A673 (cell line): ENCODE measurements at regions not wholly inside any gene's neighbourhood (a gene's known extent, or its start where the extent isn't known, plus 50 kb on each side); places are given as distances from the start of the nearest gene placed in this dataset.

ENCODE experiments used
- EZH2 ChIP-seq: fragments of 200-600 bp; sonication (generic); IDR thresholded peaks from 2 replicates; pipeline ENCODE4 v1.6.1; 2017; ENCODE audit warnings: borderline replicate concordance, low read depth, mild to moderate bottlenecking, mixed read lengths, antibody characterized with exemption, low read length; ENCODE audit not compliant: poor library complexity, severe bottlenecking
- TF ChIP-seq, protein P1 (sequence below): fragments of 300-800, 200-600 bp; sonication (generic); conservative IDR thresholded peaks from 2 replicates; pipeline ENCODE4 v1.5.1; 2017; ENCODE audit warnings: low read depth, mild to moderate bottlenecking, antibody characterized with exemption, low read length, moderate library complexity, mixed read lengths

DNA sequence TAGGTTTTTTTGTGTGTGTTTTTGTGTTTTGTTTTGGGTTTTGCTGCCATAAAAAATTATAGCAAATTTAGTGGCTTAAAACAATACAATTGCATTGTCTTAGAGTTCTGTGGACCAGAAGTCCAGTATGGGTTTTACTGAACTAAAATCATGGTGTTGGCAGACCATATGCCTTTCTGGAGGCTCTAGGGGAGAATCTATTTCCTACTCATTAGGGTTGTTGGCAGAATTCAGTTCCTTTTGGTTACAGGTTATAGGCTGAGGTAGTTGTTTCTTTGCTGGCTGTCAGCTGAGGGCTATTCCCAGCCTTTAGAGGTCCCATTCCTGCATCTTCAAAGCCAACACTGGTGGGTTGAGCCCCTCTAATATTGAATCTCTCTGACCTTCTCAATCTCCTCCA lies 181.3 kb downstream of the IBTK start:
- TF ChIP-seq, protein P1, sequence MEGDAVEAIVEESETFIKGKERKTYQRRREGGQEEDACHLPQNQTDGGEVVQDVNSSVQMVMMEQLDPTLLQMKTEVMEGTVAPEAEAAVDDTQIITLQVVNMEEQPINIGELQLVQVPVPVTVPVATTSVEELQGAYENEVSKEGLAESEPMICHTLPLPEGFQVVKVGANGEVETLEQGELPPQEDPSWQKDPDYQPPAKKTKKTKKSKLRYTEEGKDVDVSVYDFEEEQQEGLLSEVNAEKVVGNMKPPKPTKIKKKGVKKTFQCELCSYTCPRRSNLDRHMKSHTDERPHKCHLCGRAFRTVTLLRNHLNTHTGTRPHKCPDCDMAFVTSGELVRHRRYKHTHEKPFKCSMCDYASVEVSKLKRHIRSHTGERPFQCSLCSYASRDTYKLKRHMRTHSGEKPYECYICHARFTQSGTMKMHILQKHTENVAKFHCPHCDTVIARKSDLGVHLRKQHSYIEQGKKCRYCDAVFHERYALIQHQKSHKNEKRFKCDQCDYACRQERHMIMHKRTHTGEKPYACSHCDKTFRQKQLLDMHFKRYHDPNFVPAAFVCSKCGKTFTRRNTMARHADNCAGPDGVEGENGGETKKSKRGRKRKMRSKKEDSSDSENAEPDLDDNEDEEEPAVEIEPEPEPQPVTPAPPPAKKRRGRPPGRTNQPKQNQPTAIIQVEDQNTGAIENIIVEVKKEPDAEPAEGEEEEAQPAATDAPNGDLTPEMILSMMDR = no peak
- TF ChIP-seq EZH2 = no peak
